NT2/D1 (cell line): ENCODE measurements at regions not wholly inside any gene's neighbourhood (a gene's known extent, or its start where the extent isn't known, plus 50 kb on each side); places are given as distances from the start of the nearest gene placed in this dataset.

Source experiments
- DNase-seq: peaks from one replicate; pipeline ENCODE4 v3.0.0-alpha.2; 2011; ENCODE audit warnings: low read depth, low spot score
- H3K27me3 ChIP-seq: 2 replicates; pipeline ENCODE4 v1.6.0; 2011; ENCODE audit warnings: mild to moderate bottlenecking; ENCODE audit not compliant: insufficient read length, insufficient read depth
- H3K36me3 ChIP-seq: 2 replicates; pipeline ENCODE4 v1.6.1; 2011; ENCODE audit warnings: mild to moderate bottlenecking, low read length, mixed read lengths; ENCODE audit not compliant: insufficient read depth, insufficient read length
- H3K4me1 ChIP-seq: 2 replicates; pipeline ENCODE4 v1.5.1; 2011; ENCODE audit not compliant: insufficient read depth, insufficient read length
- H3K4me3 ChIP-seq: 2 replicates; pipeline ENCODE4 v1.5.1; 2011; ENCODE audit warnings: low read depth; ENCODE audit not compliant: insufficient read length
- H3K9ac ChIP-seq: 2 replicates; pipeline ENCODE4 v1.6.0; 2011; ENCODE audit warnings: low read depth; ENCODE audit not compliant: insufficient read length
- H3K9me3 ChIP-seq: 2 replicates; pipeline ENCODE4 v1.5.1; 2011; ENCODE audit warnings: mild to moderate bottlenecking, low read length; ENCODE audit not compliant: insufficient read depth
- SUZ12 ChIP-seq: IDR thresholded peaks from 2 replicates; pipeline ENCODE4 v1.6.1; 2011; ENCODE audit not compliant: insufficient read length, insufficient read depth; ENCODE audit errors: extremely low read depth
- YY1 ChIP-seq: IDR thresholded peaks from 2 replicates; pipeline ENCODE4 v1.6.1; 2011; ENCODE audit not compliant: insufficient read length, insufficient read depth
- ZNF274 ChIP-seq: IDR thresholded peaks from 2 replicates; pipeline ENCODE4 v1.6.1; 2011; ENCODE audit warnings: mild to moderate bottlenecking, low read depth, low read length

GRCh38 chr1:9473032-9473807 is 66.0 kb upstream of the SLC25A33 start:
- no peak for TF ChIP-seq YY1
- no peak for TF ChIP-seq ZNF274
- no peak for TF ChIP-seq SUZ12
- H3K27me3 ChIP-seq, result no peaks in the 10 kb centered on the region
- DNase-seq, result peak; percentile 27
- no peaks in the 10 kb centered on the region for H3K36me3 ChIP-seq
- H3K4me3 ChIP-seq, result no peak overlapping the region
- peaks cover 10% of the 10 kb centered on the region for H3K4me1 ChIP-seq
- no peak overlapping the region for H3K9ac ChIP-seq
- no peaks in the 10 kb centered on the region for H3K9me3 ChIP-seq

- no peak for TF ChIP-seq ZNF274
- TF ChIP-seq YY1, result no peak
- no peak for TF ChIP-seq SUZ12
- Histone ChIP-seq H3K27me3 (no peaks in the 10 kb centered on the region), H3K9ac (no peak overlapping the region), H3K4me1 (peaks cover 12% of the 10 kb centered on the region), H3K36me3 (no peaks in the 10 kb centered on the region), H3K9me3 (no peaks in the 10 kb centered on the region), H3K4me3 (no peak overlapping the region)
- DNase-seq, result no peak
Measured at GRCh38 chr1:9475061-9475627, 64.1 kb upstream of the SLC25A33 start.

GRCh38 chr1:9476790-9477463 is 62.3 kb upstream of the SLC25A33 start:
- H3K27me3 ChIP-seq, result no peaks in the 10 kb centered on the region
- DNase-seq, result no peak
- no peak overlapping the region for H3K9ac ChIP-seq
- TF ChIP-seq ZNF274, result no peak
- TF ChIP-seq YY1, result no peak
- TF ChIP-seq SUZ12, result no peak
- no peaks in the 10 kb centered on the region for H3K36me3 ChIP-seq
- no peak overlapping the region for H3K4me3 ChIP-seq
- no peaks in the 10 kb centered on the region for H3K9me3 ChIP-seq
- H3K4me1 ChIP-seq, result peaks cover 12% of the 10 kb centered on the region

- Histone ChIP-seq H3K4me1 (peaks cover 12% of the 10 kb centered on the region), H3K4me3 (no peak overlapping the region), H3K9ac (no peak overlapping the region), H3K27me3 (no peaks in the 10 kb centered on the region), H3K9me3 (no peaks in the 10 kb centered on the region), H3K36me3 (no peaks in the 10 kb centered on the region)
- DNase-seq, result no peak
- TF ChIP-seq ZNF274, result no peak
- no peak for TF ChIP-seq YY1
- TF ChIP-seq SUZ12, result no peak
Measured at GRCh38 chr1:9477535-9477934, 61.7 kb upstream of the SLC25A33 start.

GRCh38 chr1:9478021-9478420 is 61.2 kb upstream of the SLC25A33 start:
- Histone ChIP-seq H3K9me3 (no peaks in the 10 kb centered on the region), H3K9ac (no peak overlapping the region), H3K27me3 (no peaks in the 10 kb centered on the region), H3K4me3 (no peak overlapping the region), H3K4me1 (peaks cover 14% of the 10 kb centered on the region), H3K36me3 (no peaks in the 10 kb centered on the region)
- DNase-seq, result no peak
- no peak for TF ChIP-seq YY1
- TF ChIP-seq SUZ12, result no peak
- no peak for TF ChIP-seq ZNF274

GRCh38 chr1:9481048-9481447 is 58.2 kb upstream of the SLC25A33 start:
- no peak for DNase-seq
- Histone ChIP-seq H3K4me3 (no peak overlapping the region), H3K4me1 (peaks cover 13% of the 10 kb centered on the region), H3K9ac (no peak overlapping the region), H3K27me3 (no peaks in the 10 kb centered on the region), H3K9me3 (no peaks in the 10 kb centered on the region), H3K36me3 (no peaks in the 10 kb centered on the region)
- no peak for TF ChIP-seq SUZ12
- no peak for TF ChIP-seq YY1
- no peak for TF ChIP-seq ZNF274

GRCh38 chr1:9482403-9482802 is 56.9 kb upstream of the SLC25A33 start:
- Histone ChIP-seq H3K36me3 (no peaks in the 10 kb centered on the region), H3K27me3 (no peaks in the 10 kb centered on the region), H3K9ac (no peak overlapping the region), H3K4me1 (peaks cover 9% of the 10 kb centered on the region), H3K4me3 (no peak overlapping the region), H3K9me3 (no peaks in the 10 kb centered on the region)
- DNase-seq, result no peak
- no peak for TF ChIP-seq YY1
- no peak for TF ChIP-seq SUZ12
- TF ChIP-seq ZNF274, result no peak
